ENCODE measurements at regions not wholly inside any gene's neighbourhood (a gene's known extent, or its start where the extent isn't known, plus 50 kb on each side); places are given as distances from the start of the nearest gene placed in this dataset.

GRCh38 chr6:143609501-143609900 is 68.3 kb upstream of the PHACTR2 start:
- DNase-seq (ENCODE audit: low read depth, low spot score) (no peak), FAIRE-seq (no peak)
- ChIA-PET CTCF (interaction anchor here (0.5 kb wide), 1 partner anchor 300 kb away, joined by 3 read pairs; no protein-coding TSS in a partner anchor), POLR2A (no interaction called here)
- intact Hi-C loops (cut with micrococcal nuclease) (no loop called here), dilution Hi-C loops (cut with MboI; ENCODE audit: extremely low pct_ligation_motif_present, low sequenced_read_pairs) (no loop called here)
- no peaks in the 10 kb centered on the region for H3K27me3 ChIP-seq (ENCODE audit: control insufficient read depth in 2 of 2, insufficient read depth in 2 of 2, low read length in 2 of 2)
- TF ChIP-seq POLR2AphosphoS5 (IDR thresholded peaks at IDR 0.05; ENCODE audit: insufficient read depth, low read depth, low read length) = no peak
- TF ChIP-seq JUN (IDR thresholded peaks at IDR 0.05; ENCODE audit: borderline replicate concordance, insufficient read depth, insufficient read length, low read depth) = no peak
- TF ChIP-seq, protein P1, sequence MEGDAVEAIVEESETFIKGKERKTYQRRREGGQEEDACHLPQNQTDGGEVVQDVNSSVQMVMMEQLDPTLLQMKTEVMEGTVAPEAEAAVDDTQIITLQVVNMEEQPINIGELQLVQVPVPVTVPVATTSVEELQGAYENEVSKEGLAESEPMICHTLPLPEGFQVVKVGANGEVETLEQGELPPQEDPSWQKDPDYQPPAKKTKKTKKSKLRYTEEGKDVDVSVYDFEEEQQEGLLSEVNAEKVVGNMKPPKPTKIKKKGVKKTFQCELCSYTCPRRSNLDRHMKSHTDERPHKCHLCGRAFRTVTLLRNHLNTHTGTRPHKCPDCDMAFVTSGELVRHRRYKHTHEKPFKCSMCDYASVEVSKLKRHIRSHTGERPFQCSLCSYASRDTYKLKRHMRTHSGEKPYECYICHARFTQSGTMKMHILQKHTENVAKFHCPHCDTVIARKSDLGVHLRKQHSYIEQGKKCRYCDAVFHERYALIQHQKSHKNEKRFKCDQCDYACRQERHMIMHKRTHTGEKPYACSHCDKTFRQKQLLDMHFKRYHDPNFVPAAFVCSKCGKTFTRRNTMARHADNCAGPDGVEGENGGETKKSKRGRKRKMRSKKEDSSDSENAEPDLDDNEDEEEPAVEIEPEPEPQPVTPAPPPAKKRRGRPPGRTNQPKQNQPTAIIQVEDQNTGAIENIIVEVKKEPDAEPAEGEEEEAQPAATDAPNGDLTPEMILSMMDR (IDR thresholded peaks at IDR 0.05; ENCODE audit: extremely low read depth in 1 of 2, insufficient read depth in 1 of 2, low read depth in 1 of 2, low read length in 2 of 2) = no peak
- TF ChIP-seq POLR2A (IDR thresholded peaks at IDR 0.05; ENCODE audit: low read depth, low read length) = no peak
- no peak for TF ChIP-seq GATA2 (IDR thresholded peaks at IDR 0.05; ENCODE audit: insufficient read depth, insufficient read length, low read depth, low read length)
- TF ChIP-seq EZH2 (IDR thresholded peaks at IDR 0.05; ENCODE audit: borderline replicate concordance, low read depth, low read length, severe bottlenecking) = no peak
- no peak for TF ChIP-seq MAX (IDR thresholded peaks at IDR 0.05; ENCODE audit: insufficient read depth, insufficient read length)
- TF ChIP-seq FOS (IDR thresholded peaks at IDR 0.05; ENCODE audit: borderline replicate concordance, insufficient read depth, low read length) = no peak
- TF ChIP-seq MYC (IDR thresholded peaks at IDR 0.05; ENCODE audit: low read depth, low read length) = no peak
- no TSS peak for BruUV-seq (replicated peaks)
- H4K20me1 ChIP-seq (replicated peaks; ENCODE audit: control insufficient read depth, extremely low read depth, insufficient read depth, low read length) = no peaks in the 10 kb centered on the region
- H3K4me1 ChIP-seq (ENCODE audit: control insufficient read depth, extremely low read depth, insufficient read depth, low read length) = peaks cover 12% of the 10 kb centered on the region
- no peak overlapping the region for H3K4me2 ChIP-seq (ENCODE audit: insufficient read depth, low read length)
- H2AFZ ChIP-seq (ENCODE audit: low read depth, low read length) = no peak overlapping the region
- H3K9ac ChIP-seq (replicated peaks; ENCODE audit: extremely low read depth, insufficient read depth, low read length) = no peak overlapping the region
- no peaks in the 10 kb centered on the region for H3K9me1 ChIP-seq (replicated peaks; ENCODE audit: control insufficient read depth, extremely low read depth, insufficient read depth, low read length)
- H3K9me3 ChIP-seq (replicated peaks; ENCODE audit: control insufficient read depth, insufficient read depth, low read length) = no peaks in the 10 kb centered on the region
- H3K27ac ChIP-seq (ENCODE audit: insufficient read depth, low read depth, low read length) = no peak overlapping the region
- H3K79me2 ChIP-seq (ENCODE audit: control insufficient read depth, insufficient read depth, low read length) = no peaks in the 10 kb centered on the region
- no peak overlapping the region for H3K4me3 ChIP-seq (replicated peaks in 1 of 3; ENCODE audit: insufficient read depth in 1 of 3, low read depth in 1 of 3, low read length in 3 of 3)
- no peaks in the 10 kb centered on the region for H3K36me3 ChIP-seq (ENCODE audit: control insufficient read depth in 2 of 2, extremely low read depth in 1 of 2, insufficient read depth in 2 of 2, low read length in 2 of 2)

All from endothelial cell of umbilical vein (primary cell).